ENCODE measurements at regions not wholly inside any gene's neighbourhood (a gene's known extent, or its start where the extent isn't known, plus 50 kb on each side); places are given as distances from the start of the nearest gene placed in this dataset.

- peak; percentile 96 for TF ChIP-seq CTCF (IDR thresholded peaks at IDR 0.05)
- peak; percentile 91 for TF ChIP-seq RAD21 (IDR thresholded peaks at IDR 0.05; ENCODE audit: low read length)
- TF ChIP-seq NRF1 (IDR thresholded peaks at IDR 0.05; ENCODE audit: low read depth, low read length) = no peak
- no peak for TF ChIP-seq GABPA (IDR thresholded peaks at IDR 0.05; ENCODE audit: low read depth)
- TF ChIP-seq CHD2 (IDR thresholded peaks at IDR 0.05; ENCODE audit: low read length, partially characterized antibody) = no peak
- TF ChIP-seq TEAD4 (IDR thresholded peaks at IDR 0.05; ENCODE audit: borderline replicate concordance, insufficient read depth) = no peak
- peak; percentile 73 for TF ChIP-seq SMC3 (IDR thresholded peaks at IDR 0.05; ENCODE audit: low read depth, low read length)
These were observed 121.6 kb upstream of the FRY start for GRCh38 chr13:31909864-31910551.
